ENCODE measurements at regions not wholly inside any gene's neighbourhood (a gene's known extent, or its start where the extent isn't known, plus 50 kb on each side); places are given as distances from the start of the nearest gene placed in this dataset.

- TF ChIP-seq KDM4B (IDR thresholded peaks at IDR 0.05; ENCODE audit: borderline replicate concordance in 2 of 2, low read depth in 1 of 2) (no peak), IFI16 (CRISPR knock-in tag; IDR thresholded peaks at IDR 0.05) (no peak), ZBTB1 (CRISPR knock-in tag; IDR thresholded peaks at IDR 0.05; ENCODE audit: borderline replicate concordance, low read depth) (no peak), BCL6 (CRISPR knock-in tag; IDR thresholded peaks at IDR 0.05) (no peak), ARID1B (IDR thresholded peaks at IDR 0.05) (no peak), NRF1 (conservative IDR thresholded peaks at IDR 0.05 in 1 of 2, IDR thresholded peaks at IDR 0.05 in 1 of 2) (no peak), RBM39 (optimal IDR thresholded peaks at IDR 0.05; ENCODE audit: low read depth, low read length) (no peak), AFF1 (IDR thresholded peaks at IDR 0.05; ENCODE audit: low read depth in 1 of 2, partially characterized antibody in 2 of 2) (no peak)
Measured at GRCh38 chr4:107363125-107363524, 327.0 kb upstream of the DKK2 start (continued).

GRCh38 chr4:107359208-107359607 lies 323.1 kb upstream of the DKK2 start:
- no peaks in the 10 kb centered on the region for H3K9me1 ChIP-seq (ENCODE audit: control insufficient read depth, insufficient read depth, low read length)
- no peaks in the 10 kb centered on the region for H3K4me1 ChIP-seq (replicated peaks in 1 of 2; ENCODE audit: control insufficient read depth in 2 of 2, insufficient read depth in 2 of 2, low read length in 2 of 2)
- no peaks in the 10 kb centered on the region for H3K79me2 ChIP-seq (ENCODE audit: control insufficient read depth, insufficient read depth, low read length)
- intact Hi-C loops (cut with micrococcal nuclease) (no loop called here), in situ Hi-C loops (cut with MboI) (no loop called here)
- no peak overlapping the region for H3K9ac ChIP-seq (ENCODE audit: insufficient read depth in 1 of 2, low read depth in 2 of 2, low read length in 2 of 2)
- no peaks in the 10 kb centered on the region for H3K36me3 ChIP-seq (ENCODE audit: control insufficient read depth, insufficient read depth, low read length)
- FAIRE-seq: no peak
- no peak overlapping the region for H2AFZ ChIP-seq (ENCODE audit: low read depth, low read length)
- TF ChIP-seq CSDE1 (IDR thresholded peaks at IDR 0.05) (no peak), SETDB1 (IDR thresholded peaks at IDR 0.05; ENCODE audit: low read length) (no peak), TAF7 (tag; IDR thresholded peaks at IDR 0.05) (no peak), ZNF316 (IDR thresholded peaks at IDR 0.05) (peak; percentile 53), PYGO2 (tag; IDR thresholded peaks at IDR 0.05) (no peak), PRPF4 (IDR thresholded peaks at IDR 0.05; ENCODE audit: insufficient read depth, low read depth, low read length, poor library complexity, severe bottlenecking) (no peak), MAFF (IDR thresholded peaks at IDR 0.05; ENCODE audit: low read length) (peak; percentile 20; the same call in 1 of the 2 replicates), ZSCAN29 (IDR thresholded peaks at IDR 0.05) (no peak), MAFK (IDR thresholded peaks at IDR 0.05; ENCODE audit: low read length) (peak; percentile 42; the same call in 1 of the 2 replicates)
- H3K4me3 ChIP-seq: no peak overlapping the region
- no peaks in the 10 kb centered on the region for H3K27me3 ChIP-seq (ENCODE audit: control insufficient read depth in 2 of 2, insufficient read depth in 2 of 2, low read length in 2 of 2)
- ATAC-seq: no peak
- no peak overlapping the region for H3K4me2 ChIP-seq (ENCODE audit: insufficient read depth, low read length)
- H3K27ac ChIP-seq (ENCODE audit: extremely low read depth, low read depth, low read length): no peak overlapping the region
- BruUV-seq (replicated peaks): no TSS peak
- ChIA-PET POLR2A (no interaction called here), CTCF (ENCODE audit: low intra/inter-chr PET ratio) (no interaction called here)
- WGBS (ENCODE audit: insufficient coverage, low coverage, missing lambda C conversion rate): 0% methylated on average over 1 of the region's 1 CpG
- no peaks in the 10 kb centered on the region for H4K20me1 ChIP-seq (replicated peaks; ENCODE audit: control insufficient read depth, insufficient read depth, low read length)
- no peak for DNase-seq (ENCODE audit: extremely low read depth in 1 of 4, low spot score in 3 of 4)
- H3K9me3 ChIP-seq (replicated peaks; ENCODE audit: control insufficient read depth, insufficient read depth, low read depth, low read length): no peaks in the 10 kb centered on the region

Measured in K562 (cell line).